GM19452 (cell line): ENCODE measurements at regions not wholly inside any gene's neighbourhood (a gene's known extent, or its start where the extent isn't known, plus 50 kb on each side); places are given as distances from the start of the nearest gene placed in this dataset.

Experiments used
- ATAC-seq: cut with Tn5 transposase; IDR thresholded peaks from one replicate; pipeline ENCODE4 v1.9.1; 2021; ENCODE audit not compliant: unreplicated experiment

DNA sequence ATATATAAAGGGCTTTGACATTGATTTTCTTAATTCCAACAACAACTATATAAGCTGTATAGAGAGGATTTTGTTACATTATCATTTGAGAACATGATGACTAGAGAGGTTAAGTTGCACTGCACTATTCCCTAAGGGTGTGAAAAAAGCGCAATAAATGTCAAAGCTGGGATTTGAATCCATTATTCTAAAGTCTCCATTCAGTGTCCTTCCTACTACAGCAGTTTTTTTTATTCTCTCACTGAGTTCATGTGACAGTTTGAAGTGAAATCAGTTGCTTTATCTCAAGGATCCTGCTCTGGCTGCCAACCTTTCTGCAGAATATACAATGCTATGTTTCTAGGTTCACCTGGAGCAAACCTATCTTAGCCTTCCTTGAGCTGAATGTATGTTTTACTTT is 177.5 kb downstream of the ANKRD50 start:
- ATAC-seq = no peak

DNA sequence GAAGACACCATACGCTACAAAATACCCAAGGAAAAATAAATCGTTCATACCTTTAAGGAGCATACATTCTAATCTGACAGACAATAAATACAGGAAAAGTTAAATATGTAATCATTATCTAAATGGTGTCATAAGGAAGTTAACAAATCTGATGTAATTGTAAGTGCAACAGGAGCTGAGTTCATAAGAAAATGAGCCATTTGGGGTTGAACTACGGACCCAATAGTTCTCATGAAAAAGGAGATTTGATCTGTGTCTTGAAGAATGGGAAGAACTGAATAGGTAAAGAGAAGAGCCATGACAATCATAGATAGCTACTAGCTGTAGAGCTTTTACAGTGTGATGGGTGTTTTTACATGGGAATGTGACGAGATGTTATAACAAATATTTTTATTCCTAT is 175.6 kb downstream of the ANKRD50 start:
- ATAC-seq = no peak

DNA sequence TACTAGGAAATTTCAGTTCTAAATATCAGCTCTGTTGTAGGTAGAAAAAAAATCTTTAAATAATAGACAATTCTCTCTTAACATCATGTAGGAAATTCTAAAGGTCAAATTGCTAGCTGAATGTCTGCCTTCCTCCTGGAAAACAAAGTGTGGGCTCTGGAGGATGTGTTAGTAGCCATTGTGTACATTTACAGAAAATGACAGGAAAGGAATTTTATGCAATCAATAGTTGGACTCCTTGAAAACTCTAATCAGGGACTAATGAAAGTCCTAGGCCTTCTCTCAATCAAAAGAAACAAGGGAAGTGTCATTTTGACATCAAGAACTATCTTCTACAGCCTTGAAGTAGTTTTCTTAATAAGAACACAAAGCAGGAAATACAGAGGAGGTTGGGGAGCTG is 174.6 kb downstream of the ANKRD50 start:
- no peak for ATAC-seq

DNA sequence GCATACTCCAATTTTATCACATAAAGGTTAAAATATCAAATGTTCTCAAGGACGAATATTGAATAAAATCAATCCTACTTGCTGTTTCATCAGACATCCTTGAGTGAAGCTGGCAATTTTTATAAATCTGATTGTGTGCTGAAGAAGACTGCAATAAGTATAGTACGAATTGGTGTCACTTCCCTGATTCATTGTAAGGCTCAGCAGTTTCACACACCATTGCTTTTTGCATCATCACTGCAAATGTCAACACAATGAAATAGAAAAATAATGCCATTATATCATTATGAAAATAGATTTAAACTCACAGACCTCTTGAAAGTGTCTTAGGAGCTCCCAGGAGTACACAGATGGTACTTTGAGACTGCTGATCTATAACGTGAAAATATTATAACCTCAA is 172.5 kb downstream of the ANKRD50 start:
- ATAC-seq = no peak

DNA sequence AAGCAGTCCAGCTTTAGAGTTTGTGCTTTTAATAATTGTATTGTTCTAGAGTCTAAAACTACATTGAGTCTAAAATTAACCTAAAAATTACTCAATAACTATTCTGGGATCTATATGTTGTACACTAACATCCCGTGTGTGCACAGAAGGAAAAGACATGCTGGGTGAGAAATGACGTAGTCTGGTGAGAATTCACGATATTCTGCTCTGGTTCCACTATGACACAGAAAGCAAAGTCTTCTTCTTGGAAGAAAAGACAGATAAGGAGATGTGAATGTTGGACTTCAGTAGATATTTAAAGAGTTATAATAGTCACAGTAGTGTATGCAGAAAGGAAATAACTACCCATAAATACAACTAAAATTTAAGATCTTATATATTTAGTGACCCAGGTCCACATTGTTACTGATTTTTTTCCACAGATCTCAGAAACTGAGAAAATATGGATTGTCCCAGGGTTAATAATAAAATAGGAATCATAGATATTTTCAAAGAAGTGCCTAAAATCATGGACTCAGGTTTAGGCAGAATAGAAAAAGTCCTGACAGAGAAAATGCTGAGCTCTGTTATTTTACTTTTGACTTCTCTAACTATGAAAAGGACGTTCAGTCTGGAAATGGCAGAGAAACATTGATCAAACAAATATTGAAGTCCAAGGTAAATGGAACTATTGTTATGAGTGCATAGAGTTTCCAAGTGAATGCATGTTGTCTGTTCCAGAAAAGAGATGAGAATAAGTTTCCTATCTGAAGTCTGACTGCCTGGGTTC is 170.7 kb downstream of the ANKRD50 start:
- no peak for ATAC-seq

DNA sequence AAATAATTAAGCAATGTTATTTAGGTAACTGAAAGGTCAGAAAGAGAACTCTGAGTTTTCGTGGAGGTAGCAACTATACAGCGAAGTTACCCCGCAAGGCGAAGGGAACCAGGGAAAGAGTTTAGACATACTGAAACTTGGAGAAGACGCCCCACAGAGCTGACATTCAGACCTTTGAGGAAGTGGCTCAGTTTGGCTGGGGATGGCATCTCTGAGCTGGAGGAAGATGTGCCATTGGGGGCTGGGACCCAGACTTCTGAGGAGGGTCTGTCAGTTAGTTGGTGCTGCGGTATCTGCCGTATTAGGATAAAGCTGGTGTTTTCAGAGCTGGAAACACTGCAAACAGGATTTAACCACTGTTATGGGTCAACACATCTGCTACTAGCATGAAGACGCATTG is 156.6 kb downstream of the ANKRD50 start:
- no peak for ATAC-seq

DNA sequence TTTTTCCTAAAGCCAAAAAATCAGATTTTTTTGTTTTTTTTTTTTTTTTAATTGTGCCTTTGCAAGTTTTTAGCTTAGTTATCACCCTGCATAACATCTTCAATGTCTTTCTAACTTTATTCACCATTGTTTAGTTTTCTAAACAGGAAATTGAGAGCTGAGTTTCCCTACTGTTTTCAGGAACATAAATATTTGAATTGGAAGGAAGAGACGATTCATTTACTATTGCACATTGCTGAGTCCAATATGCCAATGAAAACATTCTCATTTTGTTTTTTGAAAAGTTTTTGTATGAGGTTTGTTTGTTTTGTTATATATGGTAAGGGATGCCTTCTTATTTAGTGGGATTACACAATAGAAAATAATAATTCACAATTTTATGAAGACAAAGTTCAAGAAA is 148.4 kb downstream of the ANKRD50 start:
- no peak for ATAC-seq

DNA sequence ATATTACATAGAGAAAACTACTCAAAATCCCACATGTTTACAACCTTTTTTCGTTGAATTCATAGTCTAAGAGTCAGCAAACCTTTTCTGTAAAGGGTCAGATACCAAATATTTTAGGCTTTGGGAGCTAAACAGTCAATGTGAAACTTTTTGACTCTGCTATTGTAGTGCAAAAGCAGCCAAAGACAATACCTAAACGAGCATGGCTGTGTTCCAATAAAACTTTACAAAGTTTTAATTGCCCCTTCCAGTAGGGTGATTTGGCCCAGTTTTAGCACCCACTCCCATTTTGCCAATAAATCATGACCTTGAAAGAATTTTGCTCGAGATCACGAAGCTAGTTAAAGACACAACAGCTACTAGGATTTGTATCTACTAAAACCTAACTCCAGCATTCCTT is 147.2 kb downstream of the ANKRD50 start:
- no peak for ATAC-seq

DNA sequence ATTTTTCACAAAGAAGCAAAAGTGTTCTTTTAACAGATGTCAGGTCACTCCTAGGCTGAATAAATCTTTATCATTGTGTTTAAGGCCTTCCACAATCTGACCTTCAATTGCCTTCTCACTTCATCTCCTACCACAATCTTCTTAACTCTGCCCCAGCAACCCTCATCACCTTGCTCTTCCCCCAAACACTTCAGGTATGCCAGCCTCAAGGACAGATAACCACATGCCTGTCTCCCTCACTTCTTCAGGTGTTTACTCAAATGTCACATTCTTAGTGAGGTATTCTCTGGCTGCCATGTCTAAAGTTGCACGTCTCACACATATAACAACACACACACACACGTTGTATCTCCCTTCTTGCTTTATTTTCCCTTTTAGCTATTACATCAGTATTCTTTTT is 146.5 kb downstream of the ANKRD50 start:
- no peak for ATAC-seq

DNA sequence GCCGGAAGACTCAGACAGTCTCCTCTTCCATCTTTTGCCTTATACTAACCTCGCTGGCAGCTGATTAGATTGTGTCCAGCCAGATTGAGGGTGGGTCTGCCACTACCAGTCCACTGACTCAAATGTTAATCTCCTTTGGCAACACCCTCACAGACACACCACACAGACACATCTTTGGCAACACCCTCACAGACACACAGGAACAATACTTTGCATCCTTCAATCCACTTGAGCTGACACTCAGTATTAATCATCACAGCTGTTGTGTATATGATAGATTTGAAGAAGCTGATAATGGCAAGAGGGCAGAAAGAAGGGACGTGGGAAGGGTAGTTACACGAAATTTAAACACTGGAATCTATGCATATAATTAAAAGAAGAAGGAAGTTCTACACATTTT is 139.5 kb downstream of the ANKRD50 start:
- no peak for ATAC-seq

DNA sequence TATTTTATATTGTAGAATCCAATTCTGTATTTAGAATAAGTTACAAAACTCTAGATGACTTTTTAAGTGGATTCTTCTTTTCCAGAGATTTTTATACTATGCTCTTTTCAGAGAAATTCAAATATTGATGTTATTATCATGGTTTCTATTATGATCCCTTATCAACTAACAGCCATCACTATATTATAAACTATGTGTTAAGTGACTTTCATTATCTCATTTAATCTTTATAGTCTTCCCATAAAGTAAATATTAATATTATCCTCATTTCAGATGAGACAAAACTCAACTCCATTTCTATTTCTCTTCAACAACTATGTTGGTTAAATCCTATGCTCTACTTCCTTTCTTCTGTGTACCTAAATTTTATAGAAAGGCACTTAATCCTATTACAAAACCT is 132.6 kb downstream of the ANKRD50 start:
- ATAC-seq = no peak

DNA sequence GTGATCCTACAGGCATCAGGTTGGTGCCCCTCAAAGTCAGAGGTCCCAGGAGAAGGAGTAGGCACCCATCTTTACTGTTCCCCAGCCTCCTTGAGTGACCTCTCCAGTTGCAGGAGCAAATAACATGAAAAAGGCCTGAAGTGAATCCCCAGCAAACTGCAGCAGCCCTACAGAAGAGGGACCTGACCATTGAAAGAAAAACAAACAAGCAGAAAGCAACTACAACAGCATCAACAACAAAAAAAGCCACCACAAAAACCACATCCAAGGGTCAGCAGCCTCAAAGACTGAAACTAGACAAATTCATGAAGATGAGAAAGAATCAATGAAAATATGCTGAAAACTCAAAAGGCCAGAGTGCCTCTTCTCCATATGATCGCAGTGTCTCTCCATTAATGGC is 128.7 kb downstream of the ANKRD50 start:
- no peak for ATAC-seq

DNA sequence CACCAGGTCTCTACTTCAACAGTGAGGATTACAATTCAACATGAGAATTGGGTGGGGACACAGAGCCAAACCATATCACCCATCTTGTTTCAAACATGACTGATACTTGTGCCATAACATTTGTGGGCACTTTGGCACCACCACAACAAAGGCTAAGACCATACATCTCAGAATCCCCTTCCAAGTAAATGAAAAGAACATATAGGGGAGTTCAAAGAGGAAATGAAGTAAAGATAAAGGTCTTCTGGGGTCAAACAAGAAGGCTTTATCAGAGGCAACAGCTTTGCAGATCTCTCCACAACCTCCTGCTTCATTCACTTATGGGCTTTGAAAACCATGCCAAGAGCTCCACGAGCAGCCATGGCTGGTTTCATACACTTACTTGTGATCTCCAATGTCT is 122.7 kb downstream of the ANKRD50 start:
- ATAC-seq = no peak

DNA sequence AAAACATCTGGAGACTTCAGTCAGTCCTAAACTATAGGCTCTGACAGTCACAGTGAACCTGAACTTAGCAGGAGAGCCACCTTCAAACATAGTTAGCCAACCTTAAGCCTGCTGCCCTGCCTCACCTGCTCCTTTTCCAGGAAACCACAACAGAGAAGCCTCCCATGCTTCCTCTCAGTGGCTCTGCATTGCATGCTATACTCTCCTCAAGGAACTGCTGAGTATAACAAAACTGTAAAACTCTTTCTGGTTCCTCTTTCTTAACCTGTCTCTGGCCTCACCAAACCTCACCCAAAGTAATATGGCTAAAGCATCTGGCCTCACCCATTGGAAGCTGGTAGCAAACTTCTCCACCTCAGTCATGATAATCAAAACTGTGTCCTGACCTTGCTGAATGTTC is 122.1 kb downstream of the ANKRD50 start:
- ATAC-seq = no peak

DNA sequence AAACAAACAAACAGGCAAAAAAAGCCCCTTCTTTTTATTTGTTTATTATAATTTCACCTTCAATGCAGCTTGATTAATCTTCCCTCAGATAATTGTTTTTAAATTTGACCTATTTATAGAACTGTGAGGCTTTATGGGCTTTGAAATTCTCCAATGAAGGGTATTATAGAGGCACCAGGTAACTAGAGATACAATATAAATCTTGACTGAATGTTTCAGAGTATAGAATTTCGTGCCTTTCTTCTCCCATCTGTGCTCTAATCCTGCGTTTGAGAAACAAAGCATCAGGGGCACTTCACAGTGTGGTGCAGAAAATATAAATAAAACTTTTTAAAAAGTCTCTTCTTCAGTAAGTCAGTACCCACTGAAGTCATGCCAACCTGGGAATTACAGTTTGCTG is 120.9 kb downstream of the ANKRD50 start:
- no peak for ATAC-seq

DNA sequence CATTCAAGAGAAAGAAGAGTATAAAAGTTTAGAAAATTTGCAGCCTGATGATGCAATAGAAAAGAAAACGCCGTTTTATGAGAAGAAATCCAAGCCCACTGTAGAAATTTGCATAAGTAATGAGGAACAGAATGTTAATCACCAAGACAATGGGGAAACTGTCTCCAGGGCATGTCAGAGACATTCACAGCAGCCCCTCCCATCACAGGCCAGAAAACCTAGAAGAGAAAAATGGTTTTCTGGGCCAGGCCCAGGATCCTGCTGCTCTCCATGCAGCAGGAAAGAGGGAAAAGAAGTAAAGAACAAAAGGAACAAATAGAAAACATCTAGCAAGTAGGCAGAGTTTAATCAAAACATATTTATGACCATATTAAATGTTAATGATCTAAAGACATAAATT is 119.0 kb downstream of the ANKRD50 start:
- ATAC-seq = no peak

DNA sequence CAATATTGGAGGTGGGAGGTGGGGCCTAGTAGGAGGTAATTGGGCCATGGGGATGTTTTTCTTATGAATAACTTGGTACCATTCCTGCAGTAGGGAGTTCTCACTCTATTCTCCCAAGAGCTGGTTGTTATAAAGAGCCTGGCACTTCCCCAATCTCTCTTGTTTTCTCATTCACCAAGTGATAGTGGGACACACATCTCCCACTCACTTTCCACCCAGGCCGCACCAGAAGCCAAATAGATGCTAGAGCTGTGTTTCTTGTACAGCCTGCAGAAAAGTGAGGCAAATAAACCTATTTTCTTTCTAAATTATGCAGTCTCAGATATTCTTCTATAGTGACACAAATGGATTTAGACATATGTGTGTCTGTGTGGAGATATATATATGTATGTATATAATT is 117.6 kb downstream of the ANKRD50 start:
- ATAC-seq = no peak

DNA sequence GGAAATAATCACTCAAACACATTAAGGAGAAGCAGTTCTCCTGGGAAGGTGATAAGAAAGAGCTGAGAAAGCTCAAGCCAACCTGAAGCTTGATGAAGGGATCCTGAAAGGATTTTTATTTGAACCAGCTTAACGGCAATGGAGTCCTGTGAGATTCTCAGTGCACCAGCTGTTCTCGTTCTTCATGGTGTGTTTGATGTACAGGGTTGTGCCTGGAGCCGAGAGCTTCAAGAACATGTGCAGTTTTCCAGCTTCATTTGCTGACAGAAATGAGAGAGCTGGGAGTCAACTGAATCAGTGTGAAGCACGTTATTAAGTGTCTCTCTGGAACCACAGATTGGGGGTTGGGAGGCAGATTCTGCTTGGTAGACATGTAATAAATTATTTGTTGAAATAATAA is 115.7 kb downstream of the ANKRD50 start:
- ATAC-seq = no peak

DNA sequence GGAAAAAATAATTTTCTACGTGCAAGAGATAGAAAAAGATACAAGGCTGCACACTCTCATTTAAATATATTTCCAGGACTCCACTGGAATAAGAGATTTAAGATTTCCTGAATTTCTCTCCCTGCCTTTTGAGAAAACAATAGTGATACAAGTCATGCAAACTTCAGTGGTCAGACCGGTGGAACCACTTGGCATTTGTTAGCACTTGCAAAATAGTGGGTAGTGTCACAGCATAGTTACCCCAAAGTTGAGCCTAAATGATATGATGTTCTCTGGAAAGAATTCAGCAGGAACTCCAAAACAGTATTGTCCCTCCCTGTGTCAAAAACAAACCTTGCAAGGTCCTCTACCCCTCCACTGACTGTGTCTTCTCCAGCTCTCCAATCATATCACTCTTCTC is 102.3 kb downstream of the ANKRD50 start:
- ATAC-seq = no peak
